Testis (tissue), 2 donors: ENCODE measurements at regions not wholly inside any gene's neighbourhood (a gene's known extent, or its start where the extent isn't known, plus 50 kb on each side); places are given as distances from the start of the nearest gene placed in this dataset.

Experiments
- DNase-seq: peaks from one replicate; pipeline ENCODE4 v3.0.0-alpha.2; 2019
- H3K27ac ChIP-seq, 2 donors: fragments of 200-600 bp; sonication (generic); one replicate each; pipeline ENCODE4 v1.5.1; 2019
- H3K27me3 ChIP-seq: fragments of 200-600 bp; sonication (generic); one replicate; pipeline ENCODE4 v1.5.1; 2019
- H3K36me3 ChIP-seq: fragments of 200-600 bp; sonication (generic); one replicate; pipeline ENCODE4 v1.5.1; 2017; ENCODE audit warnings: low read depth; ENCODE audit errors: missing control alignments
- H3K4me1 ChIP-seq: fragments of 200-600 bp; sonication (generic); one replicate; pipeline ENCODE4 v1.5.1; 2019
- H3K4me3 ChIP-seq, 2 donors: fragments of 200-600 bp; sonication (generic); one replicate each; pipeline ENCODE4 v1.5.1; 2017 to 2019
- H3K9me3 ChIP-seq: fragments of 200-600 bp; sonication (generic); one replicate; pipeline ENCODE4 v1.5.1; 2017
- POLR2A ChIP-seq: fragments of 450-650 bp; IDR thresholded peaks from one replicate; pipeline ENCODE4 v1.6.1; 2017; ENCODE audit warnings: antibody characterized with exemption, mild to moderate bottlenecking, moderate library complexity
- WGBS, 2 donors: methylation state at CpG; one replicate each; pipeline ENCODE4 v1.1.5; 2018; 5-methylcytosine and 5-hydroxymethylcytosine counted together
- intact Hi-C: fragments of 100-400 bp; cut with DNase I; formaldehyde crosslinking; loops from one replicate; pipeline ENCODE4 v1.15.1; 2023; ENCODE audit warnings: low total_unique reads
- TF ChIP-seq, protein P1 (sequence below), 3 experiments: fragments of 450-650 bp in 2 of 3; fragments of 200-600 bp in 1 of 3; sonication (generic) in 1 of 3; IDR thresholded peaks; one replicate each; pipeline ENCODE4 v1.5.1; 2016 to 2019; ENCODE audit warnings: antibody characterized with exemption in 3 of 3, mild to moderate bottlenecking in 2 of 3, moderate library complexity in 1 of 3

DNA sequence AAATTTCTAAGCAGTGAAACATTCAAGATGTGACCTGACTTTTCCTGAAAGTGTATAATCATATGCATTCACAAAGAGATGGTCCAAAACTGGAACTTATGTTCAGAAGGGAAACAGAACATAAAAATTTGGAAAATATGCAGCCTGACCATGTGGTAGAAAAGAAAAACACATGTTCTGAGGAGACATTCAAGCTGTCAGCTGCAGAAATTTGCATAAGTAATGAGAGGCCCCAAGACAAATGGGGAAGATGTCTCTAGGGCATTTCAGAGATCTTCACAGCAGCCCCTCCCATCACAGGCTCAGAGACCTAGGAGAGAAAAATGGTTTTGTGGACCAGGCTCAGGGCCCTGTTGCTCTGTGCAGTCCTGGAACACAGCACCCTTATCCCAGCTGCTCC, 123.8 kb downstream of the RPIA start:
- Histone ChIP-seq H3K36me3 (no peaks in the 10 kb centered on the region), H3K27me3 (no peaks in the 10 kb centered on the region), H3K4me1 (no peaks in the 10 kb centered on the region), H3K27ac (no peak overlapping the region), H3K9me3 (no peaks in the 10 kb centered on the region), H3K4me3 (no peak overlapping the region)
- no peak for DNase-seq
- intact Hi-C loops, result no loop called here
- TF ChIP-seq, protein P1, sequence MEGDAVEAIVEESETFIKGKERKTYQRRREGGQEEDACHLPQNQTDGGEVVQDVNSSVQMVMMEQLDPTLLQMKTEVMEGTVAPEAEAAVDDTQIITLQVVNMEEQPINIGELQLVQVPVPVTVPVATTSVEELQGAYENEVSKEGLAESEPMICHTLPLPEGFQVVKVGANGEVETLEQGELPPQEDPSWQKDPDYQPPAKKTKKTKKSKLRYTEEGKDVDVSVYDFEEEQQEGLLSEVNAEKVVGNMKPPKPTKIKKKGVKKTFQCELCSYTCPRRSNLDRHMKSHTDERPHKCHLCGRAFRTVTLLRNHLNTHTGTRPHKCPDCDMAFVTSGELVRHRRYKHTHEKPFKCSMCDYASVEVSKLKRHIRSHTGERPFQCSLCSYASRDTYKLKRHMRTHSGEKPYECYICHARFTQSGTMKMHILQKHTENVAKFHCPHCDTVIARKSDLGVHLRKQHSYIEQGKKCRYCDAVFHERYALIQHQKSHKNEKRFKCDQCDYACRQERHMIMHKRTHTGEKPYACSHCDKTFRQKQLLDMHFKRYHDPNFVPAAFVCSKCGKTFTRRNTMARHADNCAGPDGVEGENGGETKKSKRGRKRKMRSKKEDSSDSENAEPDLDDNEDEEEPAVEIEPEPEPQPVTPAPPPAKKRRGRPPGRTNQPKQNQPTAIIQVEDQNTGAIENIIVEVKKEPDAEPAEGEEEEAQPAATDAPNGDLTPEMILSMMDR (IDR thresholded peaks at IDR 0.05), result no peak

GRCh38 chr2:88815697-88816096, 124.2 kb downstream of the RPIA start:
- no peak overlapping the region for H3K4me3 ChIP-seq
- no peaks in the 10 kb centered on the region for H3K9me3 ChIP-seq
- TF ChIP-seq, protein P1 (IDR thresholded peaks at IDR 0.05), result no peak
- no peak overlapping the region for H3K27ac ChIP-seq
- no peak for DNase-seq
- WGBS, 2 donors, result 91 to 100% methylated on average over 2 of the region's 2 CpGs
- H3K4me1 ChIP-seq, result no peaks in the 10 kb centered on the region
- intact Hi-C loops, result no loop called here
- no peaks in the 10 kb centered on the region for H3K36me3 ChIP-seq
- H3K27me3 ChIP-seq, result no peaks in the 10 kb centered on the region

- no peak for DNase-seq
- TF ChIP-seq POLR2A, result no peak
- TF ChIP-seq, protein P1 (IDR thresholded peaks at IDR 0.05), result no peak
- Histone ChIP-seq H3K4me1 (no peaks in the 10 kb centered on the region), H3K9me3 (no peaks in the 10 kb centered on the region), H3K27ac (no peak overlapping the region), H3K4me3 (no peak overlapping the region), H3K36me3 (no peaks in the 10 kb centered on the region), H3K27me3 (no peaks in the 10 kb centered on the region)
- intact Hi-C loops, result no loop called here
- WGBS, 2 donors, result 77 to 89% methylated on average over 1 of the region's 1 CpG
Measured at GRCh38 chr2:88818381-88818780, 126.9 kb downstream of the RPIA start.

- intact Hi-C loops, result no loop called here
- Histone ChIP-seq H3K4me1 (no peaks in the 10 kb centered on the region), H3K9me3 (no peaks in the 10 kb centered on the region), H3K4me3 (no peak overlapping the region), H3K27me3 (no peaks in the 10 kb centered on the region), H3K36me3 (no peaks in the 10 kb centered on the region), H3K27ac (no peak overlapping the region)
- DNase-seq, result no peak
- WGBS, 2 donors, result 76 to 82% methylated on average over 6 of the region's 6 CpGs
- TF ChIP-seq, protein P1 (IDR thresholded peaks at IDR 0.05), result no peak
- TF ChIP-seq POLR2A, result no peak
Measured at GRCh38 chr2:88824951-88825350, 133.5 kb downstream of the RPIA start.

DNA sequence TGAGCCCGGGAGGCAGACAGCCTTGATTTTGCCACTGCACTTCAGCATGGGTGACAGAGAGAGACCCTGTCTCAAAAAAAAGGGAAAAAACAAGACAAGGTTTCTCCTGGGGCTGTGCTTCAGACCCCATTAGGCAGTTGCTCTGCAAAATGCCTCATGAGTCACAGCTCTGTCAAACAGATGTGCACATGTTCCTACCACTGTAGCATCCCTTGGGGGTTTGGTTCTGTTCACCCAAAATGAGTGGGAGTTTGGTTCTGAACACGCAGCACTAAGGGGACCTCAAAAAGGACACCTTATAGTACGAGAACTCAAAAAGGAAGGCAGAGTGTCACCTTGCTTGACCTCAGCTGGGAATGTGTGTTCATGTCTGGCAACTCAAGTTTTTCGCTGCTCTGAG, 134.9 kb downstream of the RPIA start:
- no peak overlapping the region for H3K4me3 ChIP-seq
- no peaks in the 10 kb centered on the region for H3K4me1 ChIP-seq
- H3K9me3 ChIP-seq, result no peaks in the 10 kb centered on the region
- no peak overlapping the region for H3K27ac ChIP-seq
- no peak for TF ChIP-seq POLR2A
- TF ChIP-seq, protein P1 (IDR thresholded peaks at IDR 0.05), result no peak
- H3K27me3 ChIP-seq, result no peaks in the 10 kb centered on the region
- intact Hi-C loops, result no loop called here
- H3K36me3 ChIP-seq, result no peaks in the 10 kb centered on the region
- no peak for DNase-seq
- WGBS, 2 donors, result 73% methylated on average over 4 of the region's 4 CpGs
